ENCODE measurements at regions not wholly inside any gene's neighbourhood (a gene's known extent, or its start where the extent isn't known, plus 50 kb on each side); places are given as distances from the start of the nearest gene placed in this dataset.

GRCh38 chr4:57404483-57404882, 294.3 kb upstream of the IGFBP7 start:
- H3K4me1 ChIP-seq, result no peaks in the 10 kb centered on the region
- ATAC-seq, result no peak
- H3K36me3 ChIP-seq, result no peaks in the 10 kb centered on the region
- peaks cover 0 to 9% (median 0%) of the 10 kb centered on the region in 12 donors for H3K9me3 ChIP-seq
- WGBS, 4 donors, result 58 to 65% (median 63%) methylated on average over 4 of the region's 4 CpGs
- no peak for DNase-seq
- no peak overlapping the region for H3K4me3 ChIP-seq
- H3K27ac ChIP-seq, result no peak overlapping the region
- intact Hi-C loops (cut with DNase I), result no loop called here
- peaks cover 0 to under 1% (median 0%) of the 10 kb centered on the region in 9 donors for H3K27me3 ChIP-seq
- TF ChIP-seq POLR2A (IDR thresholded peaks at IDR 0.05) (no peak), CTCF (IDR thresholded peaks at IDR 0.05) (no peak)

GRCh38 chr4:57403591-57403990, 293.4 kb upstream of the IGFBP7 start:
- Histone ChIP-seq H3K9me3 (peaks cover 0 to 9% (median 0%) of the 10 kb centered on the region in 12 donors), H3K4me1 (no peaks in the 10 kb centered on the region), H3K36me3 (no peaks in the 10 kb centered on the region), H3K27ac (no peak overlapping the region), H3K27me3 (peaks cover 0 to 6% (median 0%) of the 10 kb centered on the region in 9 donors), H3K4me3 (no peak overlapping the region)
- no peak for TF ChIP-seq POLR2A (IDR thresholded peaks at IDR 0.05)
- TF ChIP-seq CTCF (IDR thresholded peaks at IDR 0.05), result no peak
- DNase-seq, result no peak
- no peak for ATAC-seq
- intact Hi-C loops (cut with DNase I), result no loop called here
- 81 to 88% (median 84%) methylated on average over 2 of the region's 2 CpGs for WGBS, 4 donors

- TF ChIP-seq CTCF (IDR thresholded peaks at IDR 0.05) (no peak), POLR2A (IDR thresholded peaks at IDR 0.05) (no peak)
- intact Hi-C loops (cut with DNase I), result no loop called here
- WGBS, 4 donors, result 85 to 94% (median 91%) methylated on average over 4 of the region's 4 CpGs
- DNase-seq (no peak), ATAC-seq (no peak)
- Histone ChIP-seq H3K36me3 (no peaks in the 10 kb centered on the region), H3K4me3 (no peak overlapping the region), H3K9me3 (peaks cover 0 to 9% (median 0%) of the 10 kb centered on the region in 12 donors), H3K27ac (no peak overlapping the region), H3K4me1 (no peaks in the 10 kb centered on the region), H3K27me3 (peaks cover 0 to 13% (median 0%) of the 10 kb centered on the region in 9 donors)
Observed at GRCh38 chr4:57401586-57401985, 291.4 kb upstream of the IGFBP7 start.

- no peaks in the 10 kb centered on the region for H3K36me3 ChIP-seq
- intact Hi-C loops (cut with DNase I), result no loop called here
- 89 to 95% (median 93%) methylated on average over 3 of the region's 3 CpGs for WGBS, 4 donors
- DNase-seq (no peak), ATAC-seq (no peak)
- peaks cover 0 to 8% (median 0%) of the 10 kb centered on the region in 12 donors for H3K9me3 ChIP-seq
- H3K27me3 ChIP-seq, result no peaks in the 10 kb centered on the region
- TF ChIP-seq POLR2A (IDR thresholded peaks at IDR 0.05), result no peak
- no peak for TF ChIP-seq CTCF (IDR thresholded peaks at IDR 0.05)
- no peak overlapping the region for H3K4me3 ChIP-seq
- H3K27ac ChIP-seq, result no peak overlapping the region
- no peaks in the 10 kb centered on the region for H3K4me1 ChIP-seq
Observed at GRCh38 chr4:57378766-57379165, 268.6 kb upstream of the IGFBP7 start.

Measured in heart left ventricle (tissue), 16 donors.